Rectal smooth muscle tissue (tissue), 1 donor: ENCODE measurements at regions not wholly inside any gene's neighbourhood (a gene's known extent, or its start where the extent isn't known, plus 50 kb on each side); places are given as distances from the start of the nearest gene placed in this dataset.
"Not testable (repeated sequence)": the region's sequence is repeated elsewhere in the genome, so short reads cannot be mapped to it uniquely, and the experiment has no call there.

ENCODE experiments used
- H3K27ac ChIP-seq: one replicate; pipeline ENCODE4 v1.7.0; 2013; ENCODE audit warnings: low read depth, low read length, inconsistent platforms
- H3K27me3 ChIP-seq: one replicate; pipeline ENCODE4 v1.7.0; 2013; ENCODE audit warnings: low read length; ENCODE audit not compliant: control insufficient read depth, insufficient read depth
- H3K36me3 ChIP-seq: one replicate; pipeline ENCODE4 v1.7.0; 2013; ENCODE audit warnings: low read length; ENCODE audit not compliant: control insufficient read depth, insufficient read depth
- H3K4me1 ChIP-seq: one replicate; pipeline ENCODE4 v1.7.0; 2013; ENCODE audit warnings: low read length; ENCODE audit not compliant: control insufficient read depth, insufficient read depth
- H3K4me3 ChIP-seq: one replicate; pipeline ENCODE4 v1.7.0; 2013; ENCODE audit warnings: low read length
- H3K9ac ChIP-seq: one replicate; pipeline ENCODE4 v1.7.0; 2013; ENCODE audit warnings: low read length

GRCh38 chr16:88159897-88160335 lies 208.7 kb downstream of the BANP start:
- not testable (repeated sequence) for H3K4me3 ChIP-seq, H3K27me3 ChIP-seq, H3K27ac ChIP-seq, H3K9ac ChIP-seq, H3K36me3 ChIP-seq, H3K4me1 ChIP-seq

GRCh38 chr16:88161191-88161590 lies 210.0 kb downstream of the BANP start:
- not testable (repeated sequence) for H3K4me1 ChIP-seq, H3K27me3 ChIP-seq, H3K27ac ChIP-seq, H3K4me3 ChIP-seq, H3K9ac ChIP-seq, H3K36me3 ChIP-seq

GRCh38 chr16:88161623-88162275 lies 210.5 kb downstream of the BANP start:
- H3K36me3 ChIP-seq, H3K27ac ChIP-seq, H3K4me3 ChIP-seq, H3K4me1 ChIP-seq, H3K27me3 ChIP-seq, H3K9ac ChIP-seq: not testable (repeated sequence)

GRCh38 chr16:88162778-88163177 lies 211.5 kb downstream of the BANP start:
- H3K27ac ChIP-seq, H3K4me1 ChIP-seq, H3K4me3 ChIP-seq, H3K27me3 ChIP-seq, H3K36me3 ChIP-seq, H3K9ac ChIP-seq: not testable (repeated sequence)

GRCh38 chr16:88164196-88165039 lies 213.2 kb downstream of the BANP start:
- not testable (repeated sequence) for H3K27me3 ChIP-seq, H3K36me3 ChIP-seq, H3K9ac ChIP-seq, H3K4me1 ChIP-seq, H3K27ac ChIP-seq, H3K4me3 ChIP-seq

GRCh38 chr16:88165040-88165544 lies 213.9 kb downstream of the BANP start:
- not testable (repeated sequence) for H3K27me3 ChIP-seq, H3K36me3 ChIP-seq, H3K4me3 ChIP-seq, H3K4me1 ChIP-seq, H3K27ac ChIP-seq, H3K9ac ChIP-seq

- not testable (repeated sequence) for H3K27ac ChIP-seq, H3K9ac ChIP-seq, H3K36me3 ChIP-seq, H3K27me3 ChIP-seq, H3K4me1 ChIP-seq, H3K4me3 ChIP-seq
Observed at GRCh38 chr16:88165683-88166082, 214.4 kb downstream of the BANP start.

GRCh38 chr16:88166209-88166773 lies 215.1 kb downstream of the BANP start:
- H3K4me1 ChIP-seq, H3K36me3 ChIP-seq, H3K27me3 ChIP-seq, H3K4me3 ChIP-seq, H3K9ac ChIP-seq, H3K27ac ChIP-seq: not testable (repeated sequence)

- H3K36me3 ChIP-seq, H3K4me1 ChIP-seq, H3K27me3 ChIP-seq, H3K27ac ChIP-seq, H3K4me3 ChIP-seq, H3K9ac ChIP-seq: not testable (repeated sequence)
Observed at GRCh38 chr16:88167798-88168556, 214.8 kb upstream of the ZNF469 start.

- not testable (repeated sequence) for H3K9ac ChIP-seq, H3K36me3 ChIP-seq, H3K4me1 ChIP-seq, H3K27me3 ChIP-seq, H3K4me3 ChIP-seq, H3K27ac ChIP-seq
Observed at GRCh38 chr16:88168557-88168949, 214.2 kb upstream of the ZNF469 start.

GRCh38 chr16:88169136-88169830 lies 213.5 kb upstream of the ZNF469 start:
- not testable (repeated sequence) for H3K4me1 ChIP-seq, H3K36me3 ChIP-seq, H3K4me3 ChIP-seq, H3K27ac ChIP-seq, H3K9ac ChIP-seq, H3K27me3 ChIP-seq

GRCh38 chr16:88169831-88170165 lies 213.0 kb upstream of the ZNF469 start:
- not testable (repeated sequence) for H3K4me1 ChIP-seq, H3K36me3 ChIP-seq, H3K4me3 ChIP-seq, H3K27me3 ChIP-seq, H3K9ac ChIP-seq, H3K27ac ChIP-seq
